ENCODE measurements at regions not wholly inside any gene's neighbourhood (a gene's known extent, or its start where the extent isn't known, plus 50 kb on each side); places are given as distances from the start of the nearest gene placed in this dataset.

DNA sequence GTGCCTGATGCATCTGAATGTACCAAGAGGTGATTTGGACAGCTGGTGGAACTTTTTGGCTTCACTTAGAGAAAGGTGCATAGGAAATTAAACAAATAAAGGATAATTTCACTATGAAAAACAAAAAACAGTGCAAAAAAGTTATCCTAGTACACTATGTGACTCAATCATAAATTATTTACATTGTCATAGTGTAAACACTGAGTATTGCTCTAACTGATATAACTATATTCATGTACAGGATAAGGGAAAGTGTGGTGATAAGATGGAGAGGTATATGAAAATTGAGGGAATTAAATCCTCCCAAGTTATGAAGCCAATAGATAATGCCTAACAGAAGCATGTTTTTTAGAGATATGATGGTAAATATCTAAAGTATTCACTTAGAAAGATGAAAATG is 50.2 kb upstream of the CPNE4 start:
- CTCF ChIA-PET = no interaction called here

GRCh38 chr3:132087356-132087755 is 52.5 kb upstream of the CPNE4 start:
- ChIA-PET POLR2A (no interaction called here), CTCF (no interaction called here)

More for the DNA sequence above, 50.2 kb upstream of the CPNE4 start:
- no peaks in the 10 kb centered on the region for H3K27me3 ChIP-seq (ENCODE audit: control insufficient read depth, insufficient read depth, low read length)
- no peaks in the 10 kb centered on the region for H3K36me3 ChIP-seq (ENCODE audit: control insufficient read depth, insufficient read depth, low read length)
- no peak overlapping the region for H3K27ac ChIP-seq (ENCODE audit: low read length)
- no peaks in the 10 kb centered on the region for H3K4me1 ChIP-seq (ENCODE audit: control insufficient read depth, insufficient read depth, low read length)
- TF ChIP-seq TCF7L2 (IDR thresholded peaks at IDR 0.05; ENCODE audit: low read depth, low read length) (no peak), CTCF (IDR thresholded peaks at IDR 0.05) (no peak), SIN3A (IDR thresholded peaks at IDR 0.05; ENCODE audit: borderline replicate concordance, insufficient read depth, low read depth, low read length) (no peak), POLR2AphosphoS5 (IDR thresholded peaks at IDR 0.05; ENCODE audit: low read depth, low read length) (no peak)
- TF ChIP-seq, protein P1, sequence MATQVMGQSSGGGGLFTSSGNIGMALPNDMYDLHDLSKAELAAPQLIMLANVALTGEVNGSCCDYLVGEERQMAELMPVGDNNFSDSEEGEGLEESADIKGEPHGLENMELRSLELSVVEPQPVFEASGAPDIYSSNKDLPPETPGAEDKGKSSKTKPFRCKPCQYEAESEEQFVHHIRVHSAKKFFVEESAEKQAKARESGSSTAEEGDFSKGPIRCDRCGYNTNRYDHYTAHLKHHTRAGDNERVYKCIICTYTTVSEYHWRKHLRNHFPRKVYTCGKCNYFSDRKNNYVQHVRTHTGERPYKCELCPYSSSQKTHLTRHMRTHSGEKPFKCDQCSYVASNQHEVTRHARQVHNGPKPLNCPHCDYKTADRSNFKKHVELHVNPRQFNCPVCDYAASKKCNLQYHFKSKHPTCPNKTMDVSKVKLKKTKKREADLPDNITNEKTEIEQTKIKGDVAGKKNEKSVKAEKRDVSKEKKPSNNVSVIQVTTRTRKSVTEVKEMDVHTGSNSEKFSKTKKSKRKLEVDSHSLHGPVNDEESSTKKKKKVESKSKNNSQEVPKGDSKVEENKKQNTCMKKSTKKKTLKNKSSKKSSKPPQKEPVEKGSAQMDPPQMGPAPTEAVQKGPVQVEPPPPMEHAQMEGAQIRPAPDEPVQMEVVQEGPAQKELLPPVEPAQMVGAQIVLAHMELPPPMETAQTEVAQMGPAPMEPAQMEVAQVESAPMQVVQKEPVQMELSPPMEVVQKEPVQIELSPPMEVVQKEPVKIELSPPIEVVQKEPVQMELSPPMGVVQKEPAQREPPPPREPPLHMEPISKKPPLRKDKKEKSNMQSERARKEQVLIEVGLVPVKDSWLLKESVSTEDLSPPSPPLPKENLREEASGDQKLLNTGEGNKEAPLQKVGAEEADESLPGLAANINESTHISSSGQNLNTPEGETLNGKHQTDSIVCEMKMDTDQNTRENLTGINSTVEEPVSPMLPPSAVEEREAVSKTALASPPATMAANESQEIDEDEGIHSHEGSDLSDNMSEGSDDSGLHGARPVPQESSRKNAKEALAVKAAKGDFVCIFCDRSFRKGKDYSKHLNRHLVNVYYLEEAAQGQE (IDR thresholded peaks at IDR 0.05; ENCODE audit: insufficient read depth in 1 of 2, low read depth in 2 of 2, low read length in 1 of 2) = no peak
- ATAC-seq (no peak), DNase-seq (ENCODE audit: low read depth, low spot score) (no peak)
- POLR2A ChIA-PET = no interaction called here
- BruUV-seq (replicated peaks) = no TSS peak
- no peaks in the 10 kb centered on the region for H3K9me3 ChIP-seq (ENCODE audit: control insufficient read depth, insufficient read depth, low read depth, low read length)
- no peak overlapping the region for H3K4me3 ChIP-seq (ENCODE audit: low read depth in 2 of 2, low read length in 2 of 2)
- in situ Hi-C loops (cut with HindIII; ENCODE audit: low pct_unique_long_range_greater_than_20kb, low sequenced_read_pairs) (no loop called here), intact Hi-C loops (cut with micrococcal nuclease; ENCODE audit: unreplicated experiment) (no loop called here)

More at GRCh38 chr3:132087356-132087755, 52.5 kb upstream of the CPNE4 start:
- TF ChIP-seq POLR2AphosphoS5 (IDR thresholded peaks at IDR 0.05; ENCODE audit: low read depth, low read length) (no peak), CTCF (IDR thresholded peaks at IDR 0.05) (no peak), TCF7L2 (IDR thresholded peaks at IDR 0.05; ENCODE audit: low read depth, low read length) (no peak), SIN3A (IDR thresholded peaks at IDR 0.05; ENCODE audit: borderline replicate concordance, insufficient read depth, low read depth, low read length) (no peak)
- TF ChIP-seq, protein P1 (IDR thresholded peaks at IDR 0.05; ENCODE audit: insufficient read depth in 1 of 2, low read depth in 2 of 2, low read length in 1 of 2) = no peak
- no peaks in the 10 kb centered on the region for H3K36me3 ChIP-seq (ENCODE audit: control insufficient read depth, insufficient read depth, low read length)
- in situ Hi-C loops (cut with HindIII; ENCODE audit: low pct_unique_long_range_greater_than_20kb, low sequenced_read_pairs) = no loop called here
- DNase-seq (ENCODE audit: low read depth, low spot score) = no peak
- no peaks in the 10 kb centered on the region for H3K9me3 ChIP-seq (ENCODE audit: control insufficient read depth, insufficient read depth, low read depth, low read length)
- no peak overlapping the region for H3K4me3 ChIP-seq (ENCODE audit: low read depth in 2 of 2, low read length in 2 of 2)
- no peaks in the 10 kb centered on the region for H3K27me3 ChIP-seq (ENCODE audit: control insufficient read depth, insufficient read depth, low read length)
- ATAC-seq = no peak
- no TSS peak for BruUV-seq (replicated peaks)
- no peak overlapping the region for H3K27ac ChIP-seq (ENCODE audit: low read length)
- intact Hi-C loops (cut with micrococcal nuclease; ENCODE audit: unreplicated experiment) = no loop called here
- H3K4me1 ChIP-seq (ENCODE audit: control insufficient read depth, insufficient read depth, low read length) = no peaks in the 10 kb centered on the region

All from Panc1 (cell line).